Left ventricle myocardium inferior (tissue), 1 donor: ENCODE measurements at regions not wholly inside any gene's neighbourhood (a gene's known extent, or its start where the extent isn't known, plus 50 kb on each side); places are given as distances from the start of the nearest gene placed in this dataset.

Experiments used
- DNase-seq: peaks from one replicate; pipeline ENCODE4 v3.0.0-alpha.2; 2020
- H3K27ac ChIP-seq: fragments of 200-600 bp; replicated peaks from 2 replicates; pipeline ENCODE4 v1.8.0; 2021
- H3K27me3 ChIP-seq: fragments of 200-600 bp; 2 replicates; pipeline ENCODE4 v1.8.0; 2021; ENCODE audit warnings: low read depth
- H3K36me3 ChIP-seq: fragments of 200-600 bp; 2 replicates; pipeline ENCODE4 v1.8.0; 2021
- H3K4me1 ChIP-seq: fragments of 200-600 bp; 2 replicates; pipeline ENCODE4 v1.8.0; 2021
- H3K4me3 ChIP-seq: fragments of 200-600 bp; 2 replicates; pipeline ENCODE4 v1.8.0; 2021; ENCODE audit warnings: mild to moderate bottlenecking, moderate library complexity
- H3K9me3 ChIP-seq: fragments of 200-600 bp; replicated peaks from 2 replicates; pipeline ENCODE4 v1.8.0; 2021
- intact Hi-C: fragments of 100-400 bp; cut with micrococcal nuclease; formaldehyde crosslinking; loops from one replicate; pipeline ENCODE4 v1.11.0; 2022
- TF ChIP-seq, protein P1 (sequence below): fragments of 200-600 bp; IDR thresholded peaks from 2 replicates; pipeline ENCODE4 v1.8.0; 2021; ENCODE audit warnings: antibody characterized with exemption, mild to moderate bottlenecking, borderline replicate concordance
- donor health status: DM: no; HTN: yes; CAD: no; lungs with severe emphysema.

DNA sequence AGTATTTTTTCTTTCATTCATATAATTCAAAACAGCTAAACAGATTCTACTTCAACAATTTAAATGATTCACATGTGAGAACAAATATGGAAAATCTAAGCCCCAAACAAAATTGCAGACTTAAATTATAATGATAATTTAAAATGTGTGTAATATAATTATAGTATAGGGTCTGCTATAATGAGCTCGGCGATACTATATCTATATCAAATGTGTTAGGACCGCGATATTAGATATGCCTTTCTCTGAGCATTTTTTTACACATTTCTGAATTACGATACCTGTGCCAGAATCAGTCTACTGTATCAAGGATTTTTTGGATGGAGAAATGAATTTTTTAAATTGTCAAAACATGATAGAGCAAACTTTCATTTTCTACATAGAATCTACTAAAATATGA lies 808.8 kb upstream of the POU3F3 start:
- TF ChIP-seq, protein P1, sequence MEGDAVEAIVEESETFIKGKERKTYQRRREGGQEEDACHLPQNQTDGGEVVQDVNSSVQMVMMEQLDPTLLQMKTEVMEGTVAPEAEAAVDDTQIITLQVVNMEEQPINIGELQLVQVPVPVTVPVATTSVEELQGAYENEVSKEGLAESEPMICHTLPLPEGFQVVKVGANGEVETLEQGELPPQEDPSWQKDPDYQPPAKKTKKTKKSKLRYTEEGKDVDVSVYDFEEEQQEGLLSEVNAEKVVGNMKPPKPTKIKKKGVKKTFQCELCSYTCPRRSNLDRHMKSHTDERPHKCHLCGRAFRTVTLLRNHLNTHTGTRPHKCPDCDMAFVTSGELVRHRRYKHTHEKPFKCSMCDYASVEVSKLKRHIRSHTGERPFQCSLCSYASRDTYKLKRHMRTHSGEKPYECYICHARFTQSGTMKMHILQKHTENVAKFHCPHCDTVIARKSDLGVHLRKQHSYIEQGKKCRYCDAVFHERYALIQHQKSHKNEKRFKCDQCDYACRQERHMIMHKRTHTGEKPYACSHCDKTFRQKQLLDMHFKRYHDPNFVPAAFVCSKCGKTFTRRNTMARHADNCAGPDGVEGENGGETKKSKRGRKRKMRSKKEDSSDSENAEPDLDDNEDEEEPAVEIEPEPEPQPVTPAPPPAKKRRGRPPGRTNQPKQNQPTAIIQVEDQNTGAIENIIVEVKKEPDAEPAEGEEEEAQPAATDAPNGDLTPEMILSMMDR, result no peak
- Histone ChIP-seq H3K27me3 (no peaks in the 10 kb centered on the region), H3K36me3 (no peaks in the 10 kb centered on the region), H3K9me3 (no peaks in the 10 kb centered on the region), H3K27ac (no peak overlapping the region), H3K4me1 (no peaks in the 10 kb centered on the region), H3K4me3 (no peak overlapping the region)
- intact Hi-C loops, result no loop called here
- no peak for DNase-seq

DNA sequence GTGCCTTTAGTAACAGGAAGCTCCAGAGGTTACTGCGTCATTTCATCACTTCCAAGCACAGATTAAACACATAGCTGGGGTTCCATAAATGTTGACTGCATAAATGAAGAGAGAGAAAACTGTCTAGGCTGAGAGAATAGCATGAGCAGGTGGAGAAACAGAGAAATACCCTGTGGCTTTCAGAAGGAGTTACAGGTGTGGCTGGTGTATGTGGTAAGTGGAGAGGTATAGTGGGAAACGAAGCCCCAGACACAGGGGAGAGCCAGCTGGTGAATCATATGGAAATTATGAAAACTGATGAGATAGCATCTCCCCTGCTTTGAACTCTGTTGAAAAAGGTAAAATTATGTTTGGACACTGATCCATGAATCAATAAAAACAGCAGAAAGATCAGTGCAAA lies 807.4 kb upstream of the POU3F3 start:
- no peak for DNase-seq
- H3K9me3 ChIP-seq, result no peaks in the 10 kb centered on the region
- H3K36me3 ChIP-seq, result no peaks in the 10 kb centered on the region
- intact Hi-C loops, result no loop called here
- H3K27ac ChIP-seq, result no peak overlapping the region
- no peaks in the 10 kb centered on the region for H3K27me3 ChIP-seq
- H3K4me3 ChIP-seq, result no peak overlapping the region
- no peaks in the 10 kb centered on the region for H3K4me1 ChIP-seq
- TF ChIP-seq, protein P1, result no peak

DNA sequence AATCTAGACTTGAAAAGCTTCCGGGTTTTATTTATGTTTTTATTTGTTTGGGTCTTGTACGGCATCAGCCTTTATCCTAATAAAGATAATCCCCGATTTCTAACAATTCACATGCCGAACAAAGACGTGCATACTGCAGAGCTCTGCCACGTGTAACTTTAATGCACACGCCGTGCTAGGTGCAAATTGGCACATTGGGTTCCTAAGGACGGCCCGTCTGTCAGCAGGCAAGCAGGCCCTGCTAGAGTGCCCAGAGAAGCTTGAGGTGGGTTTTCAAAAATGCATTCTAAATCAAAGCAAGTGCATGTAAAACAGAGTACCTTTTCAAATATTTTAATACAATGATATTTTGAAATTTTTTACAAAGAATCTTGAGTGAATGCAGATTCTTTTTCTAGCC lies 806.4 kb upstream of the POU3F3 start:
- no peaks in the 10 kb centered on the region for H3K9me3 ChIP-seq
- TF ChIP-seq, protein P1, result no peak
- no peaks in the 10 kb centered on the region for H3K36me3 ChIP-seq
- no peaks in the 10 kb centered on the region for H3K27me3 ChIP-seq
- intact Hi-C loops, result no loop called here
- H3K27ac ChIP-seq, result no peak overlapping the region
- H3K4me1 ChIP-seq, result no peaks in the 10 kb centered on the region
- no peak overlapping the region for H3K4me3 ChIP-seq
- DNase-seq, result no peak

DNA sequence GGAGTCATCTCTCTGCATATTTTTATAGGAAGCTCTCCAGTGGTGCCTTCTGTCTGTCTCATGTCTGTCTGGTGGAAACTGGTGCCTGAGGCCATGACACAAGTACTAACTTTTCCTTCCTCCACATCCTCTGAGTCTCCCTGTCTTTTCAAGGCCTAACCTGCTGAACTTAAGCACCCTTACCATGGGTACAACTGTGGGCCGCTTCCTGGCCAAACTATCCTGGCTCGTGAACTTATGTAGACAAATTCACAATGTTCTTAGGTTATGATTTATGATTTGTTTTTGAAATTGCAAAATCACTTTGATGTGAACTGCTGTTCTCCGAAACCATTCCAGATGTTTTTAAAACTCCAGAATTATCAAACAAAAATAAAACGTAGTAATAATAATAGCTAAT lies 804.5 kb upstream of the POU3F3 start:
- Histone ChIP-seq H3K4me1 (no peaks in the 10 kb centered on the region), H3K4me3 (no peak overlapping the region), H3K27me3 (no peaks in the 10 kb centered on the region), H3K36me3 (no peaks in the 10 kb centered on the region), H3K9me3 (no peaks in the 10 kb centered on the region), H3K27ac (no peak overlapping the region)
- intact Hi-C loops, result no loop called here
- TF ChIP-seq, protein P1, result no peak
- DNase-seq, result no peak

DNA sequence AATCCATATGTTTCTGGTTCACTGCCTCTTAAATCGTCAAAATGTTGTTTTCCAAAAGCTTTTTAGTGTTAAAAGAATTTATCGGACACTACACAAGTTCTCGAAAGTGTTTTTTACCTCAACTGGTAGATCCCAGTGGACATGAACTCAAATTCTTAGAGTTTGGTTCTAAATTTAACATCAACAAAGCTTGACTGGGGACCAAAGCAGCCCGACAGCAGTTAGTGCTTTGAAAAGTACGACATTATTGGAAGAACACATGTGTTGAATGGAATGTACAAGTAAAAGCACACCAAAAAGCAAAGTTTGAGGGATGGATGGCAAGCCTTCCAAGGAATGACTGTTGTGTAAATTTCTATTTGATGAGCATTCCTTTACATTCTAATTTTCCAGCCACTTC lies 803.9 kb upstream of the POU3F3 start:
- Histone ChIP-seq H3K27me3 (no peaks in the 10 kb centered on the region), H3K9me3 (no peaks in the 10 kb centered on the region), H3K36me3 (no peaks in the 10 kb centered on the region), H3K4me1 (no peaks in the 10 kb centered on the region), H3K27ac (no peak overlapping the region), H3K4me3 (no peak overlapping the region)
- DNase-seq, result no peak
- intact Hi-C loops, result no loop called here
- TF ChIP-seq, protein P1, result no peak

DNA sequence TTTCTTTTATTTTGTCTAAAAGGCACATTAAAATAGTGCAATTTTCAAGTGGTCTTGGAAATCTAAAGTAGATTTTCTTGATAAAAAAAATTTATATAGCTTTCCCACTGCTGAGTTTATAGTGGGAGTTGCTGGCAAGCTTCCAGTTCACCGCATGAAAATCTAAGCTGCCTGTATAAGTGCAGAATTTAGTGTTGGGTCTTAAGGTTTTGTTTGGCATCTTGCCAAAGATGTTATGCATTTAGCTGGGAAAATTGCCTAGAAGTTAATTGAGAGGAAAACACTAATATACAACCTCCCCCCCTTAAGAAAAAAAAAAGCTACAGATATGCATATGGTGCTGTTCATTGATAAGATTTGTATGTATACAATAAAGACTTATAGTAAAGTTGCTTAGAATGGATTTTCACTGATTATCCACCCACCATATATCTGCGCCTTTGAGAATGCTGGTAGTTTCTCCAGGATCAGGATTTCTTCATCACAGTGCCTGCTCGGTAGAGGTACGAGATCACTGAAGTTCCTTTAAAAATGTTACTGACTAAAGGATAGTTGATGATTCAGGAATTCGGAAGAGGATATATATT lies 803.2 kb upstream of the POU3F3 start:
- intact Hi-C loops, result no loop called here
- no peak for DNase-seq
- H3K4me3 ChIP-seq, result no peak overlapping the region
- no peaks in the 10 kb centered on the region for H3K27me3 ChIP-seq
- H3K9me3 ChIP-seq, result no peaks in the 10 kb centered on the region
- TF ChIP-seq, protein P1, result no peak
- H3K36me3 ChIP-seq, result no peaks in the 10 kb centered on the region
- no peak overlapping the region for H3K27ac ChIP-seq
- H3K4me1 ChIP-seq, result no peaks in the 10 kb centered on the region
